GM12892 (cell line): ENCODE measurements at regions not wholly inside any gene's neighbourhood (a gene's known extent, or its start where the extent isn't known, plus 50 kb on each side); places are given as distances from the start of the nearest gene placed in this dataset.

Experiments used
- POLR2A ChIP-seq: IDR thresholded peaks from 2 replicates; pipeline ENCODE4 v1.6.1; 2011; ENCODE audit warnings: low read depth, low read length, control low read depth
- TAF1 ChIP-seq: IDR thresholded peaks from 2 replicates; pipeline ENCODE4 v1.6.1; 2011; ENCODE audit warnings: low read depth, mild to moderate bottlenecking, control low read depth, low read length, borderline replicate concordance

DNA sequence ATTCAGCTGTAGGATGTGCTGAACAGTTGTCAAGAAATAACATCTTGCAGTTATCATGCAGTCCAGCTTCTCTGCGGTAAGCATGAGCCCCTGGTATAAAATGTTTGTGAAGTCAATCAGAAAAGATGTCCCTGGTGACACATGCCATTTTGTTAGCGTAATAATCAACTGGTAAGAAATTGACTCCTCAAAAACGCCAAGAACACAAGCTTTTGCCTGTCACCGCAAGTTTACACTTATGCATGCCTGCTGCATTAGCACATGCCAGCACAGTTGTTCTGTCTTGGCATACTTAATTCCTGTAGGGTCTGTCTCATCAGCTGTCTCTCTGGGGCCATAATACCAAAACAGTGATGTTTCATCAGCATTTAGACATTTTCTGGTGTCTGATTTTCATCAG is 524.8 kb upstream of the DSEL start:
- no peak for TF ChIP-seq POLR2A
- TF ChIP-seq TAF1, result no peak
